ENCODE measurements at regions not wholly inside any gene's neighbourhood (a gene's known extent, or its start where the extent isn't known, plus 50 kb on each side); places are given as distances from the start of the nearest gene placed in this dataset.

DNA sequence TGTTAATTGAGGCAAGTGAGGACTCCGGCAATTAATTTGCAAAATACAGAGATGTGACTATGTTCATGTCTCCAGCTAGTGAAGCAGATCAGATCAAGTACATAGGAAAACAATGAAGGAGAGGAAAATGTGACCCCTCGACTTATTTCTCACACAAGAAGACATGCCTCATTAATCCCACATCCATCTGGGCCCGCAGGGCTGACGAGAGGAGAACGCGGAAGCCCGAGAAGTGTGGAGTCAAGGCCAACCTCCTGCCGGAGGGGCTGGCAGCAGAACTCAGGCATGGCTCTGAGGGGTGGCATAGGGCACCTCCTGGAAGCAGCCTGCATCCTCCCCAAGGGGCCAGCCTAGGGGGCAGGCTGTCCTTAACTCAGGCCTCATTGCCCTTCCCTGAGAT, 54.4 kb downstream of the ZNF503 start:
- DNase-seq = no peak

GRCh38 chr10:75345738-75346137, 55.8 kb downstream of the ZNF503 start:
- DNase-seq = no peak

DNA sequence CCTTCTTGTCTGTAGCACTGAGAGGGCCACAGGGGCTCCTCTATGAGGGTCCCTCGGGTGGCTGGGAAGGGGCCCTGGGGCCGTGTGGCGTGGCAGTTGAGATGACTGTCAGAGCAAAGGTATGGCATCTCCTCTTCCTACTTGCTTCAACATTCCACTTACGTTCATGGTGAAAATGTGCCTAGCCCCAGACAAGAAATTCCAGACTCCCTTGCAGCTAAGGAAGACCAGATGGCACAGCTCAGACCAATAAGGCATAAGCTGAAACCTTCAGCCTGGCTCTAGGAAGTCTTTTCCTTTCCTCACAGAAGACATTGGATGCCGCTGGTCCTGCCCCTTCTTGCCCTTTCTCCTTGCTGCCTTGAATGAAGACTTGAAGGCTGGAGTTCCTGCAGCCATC, 57.4 kb downstream of the ZNF503 start:
- DNase-seq = no peak

DNA sequence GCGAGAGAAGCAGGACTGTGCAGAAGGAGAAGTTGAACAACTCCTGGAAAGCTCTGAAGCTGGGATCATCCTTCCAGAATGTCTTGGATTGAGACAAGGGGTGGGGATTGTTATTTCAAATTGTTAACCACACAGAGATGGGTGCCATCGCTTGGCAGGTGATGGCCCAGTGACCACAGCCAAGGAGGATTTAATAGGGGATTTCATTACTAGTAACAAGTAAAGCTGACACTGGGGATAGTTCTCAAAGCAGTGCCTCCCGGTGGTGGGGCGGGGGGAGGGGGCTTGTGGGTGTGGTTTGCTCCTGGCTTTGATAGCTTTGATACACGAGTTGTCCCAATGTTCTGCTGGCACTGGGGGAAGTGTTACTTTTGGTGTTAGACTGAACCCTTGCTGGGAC, 59.2 kb downstream of the ZNF503 start:
- no peak for DNase-seq

DNA sequence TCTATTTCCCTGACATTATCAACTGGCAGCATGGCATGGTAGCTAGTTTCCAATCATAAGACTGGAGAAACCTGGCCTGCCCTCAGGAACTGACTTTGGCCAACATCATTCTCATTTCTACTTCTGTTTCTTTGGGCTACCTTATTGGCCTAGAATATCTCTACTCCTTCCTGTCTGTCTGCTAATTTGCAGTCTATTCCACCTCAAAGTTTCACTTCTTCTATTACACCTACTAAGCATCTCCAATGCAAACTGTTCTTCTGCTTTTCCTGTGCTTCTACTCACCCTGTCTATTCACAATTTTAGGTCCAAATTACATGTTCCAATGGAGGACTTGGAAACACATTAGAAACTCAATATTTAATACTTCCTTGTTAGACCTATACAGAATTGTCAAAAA, 65.6 kb downstream of the ZNF503 start:
- no peak for DNase-seq

DNA sequence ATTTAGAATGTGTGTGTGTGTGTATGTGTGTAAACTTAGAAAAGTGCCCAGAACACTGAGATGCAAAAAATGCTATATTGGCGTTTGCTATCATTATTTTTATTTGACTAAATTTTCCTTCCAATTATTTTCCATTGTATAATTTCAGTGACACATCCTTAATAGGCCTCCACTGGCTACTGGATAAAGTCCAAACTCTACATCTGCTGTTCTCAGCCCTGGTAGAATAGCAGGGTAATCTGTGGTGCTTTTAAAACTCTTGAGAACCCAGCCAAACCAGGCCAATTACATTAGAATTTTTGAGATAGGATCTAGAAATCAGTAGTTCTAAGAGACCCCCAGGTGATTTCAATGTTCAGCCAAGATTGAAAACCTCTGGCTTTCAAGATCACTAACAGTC, 66.4 kb downstream of the ZNF503 start:
- no peak for DNase-seq

- no peak for DNase-seq
These were observed 66.8 kb downstream of the ZNF503 start for GRCh38 chr10:75334720-75335119.

- no peak for DNase-seq
These were observed 69.5 kb downstream of the ZNF503 start for GRCh38 chr10:75332081-75332480.

DNA sequence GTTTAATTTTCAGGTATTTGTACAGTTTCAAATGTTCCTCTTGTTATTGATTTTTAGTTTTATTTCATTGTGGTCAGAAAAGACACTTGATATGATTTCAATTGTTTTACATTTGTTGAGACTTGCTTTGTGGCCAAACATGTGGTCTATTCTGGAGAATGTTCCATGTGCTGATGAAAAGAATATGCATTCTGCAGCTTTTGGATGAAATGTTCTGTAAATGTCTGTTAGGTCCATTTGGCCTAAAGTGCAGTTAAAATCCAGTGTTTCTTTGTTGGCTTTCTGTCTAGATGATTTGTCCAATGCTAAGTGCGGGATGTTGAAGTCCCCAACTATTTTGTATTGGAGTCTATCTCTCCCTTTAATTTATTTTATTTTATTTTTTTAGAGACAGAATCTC, 70.5 kb downstream of the ZNF503 start:
- no peak for DNase-seq

DNA sequence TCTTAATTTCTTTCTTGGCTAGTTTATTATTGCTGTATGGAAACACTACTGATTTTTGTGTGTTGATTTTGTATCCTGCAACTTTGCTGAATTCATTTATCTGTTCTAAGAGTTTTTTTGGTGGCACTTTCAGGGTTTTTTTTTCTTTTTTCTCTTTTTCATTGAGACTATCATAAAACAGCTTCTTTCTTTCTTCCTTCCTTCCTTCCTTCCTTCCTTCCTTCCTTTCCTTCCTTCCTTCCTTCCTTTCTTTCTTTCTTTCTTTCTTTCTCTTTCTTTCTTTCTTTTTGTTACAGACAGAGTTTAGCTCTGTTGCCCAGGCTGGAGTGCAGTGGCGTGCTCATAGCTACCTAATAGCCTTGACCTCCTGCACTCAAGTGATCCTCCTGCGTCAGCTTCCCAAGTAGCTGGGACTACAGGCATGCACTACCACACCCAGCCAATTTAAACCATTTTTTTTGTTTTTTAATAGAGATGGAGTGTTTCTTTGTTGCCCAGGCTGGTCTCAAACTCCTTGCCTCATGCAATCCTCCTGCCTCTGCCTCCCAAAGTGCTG, 72.3 kb downstream of the ZNF503 start:
- no peak for DNase-seq

DNA sequence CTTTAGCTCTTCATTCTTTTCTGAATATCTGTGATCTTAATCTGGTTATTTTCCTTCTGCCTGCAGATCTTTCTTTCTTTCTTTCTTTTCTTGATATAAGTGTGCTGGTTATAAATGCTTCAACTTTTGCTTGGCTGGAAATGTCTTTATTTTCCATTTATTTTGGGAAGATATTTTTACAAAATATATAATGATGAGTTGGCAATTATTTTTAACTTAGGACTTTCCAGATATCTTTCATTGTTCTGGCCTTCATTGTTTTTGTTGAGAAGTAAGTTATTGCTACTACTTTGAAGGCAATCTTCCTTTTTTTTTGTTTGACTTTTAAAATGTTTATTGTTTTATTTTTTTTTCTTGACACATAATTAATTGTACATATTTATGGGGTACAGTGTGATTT, 75.3 kb downstream of the ZNF503 start:
- no peak for DNase-seq

DNA sequence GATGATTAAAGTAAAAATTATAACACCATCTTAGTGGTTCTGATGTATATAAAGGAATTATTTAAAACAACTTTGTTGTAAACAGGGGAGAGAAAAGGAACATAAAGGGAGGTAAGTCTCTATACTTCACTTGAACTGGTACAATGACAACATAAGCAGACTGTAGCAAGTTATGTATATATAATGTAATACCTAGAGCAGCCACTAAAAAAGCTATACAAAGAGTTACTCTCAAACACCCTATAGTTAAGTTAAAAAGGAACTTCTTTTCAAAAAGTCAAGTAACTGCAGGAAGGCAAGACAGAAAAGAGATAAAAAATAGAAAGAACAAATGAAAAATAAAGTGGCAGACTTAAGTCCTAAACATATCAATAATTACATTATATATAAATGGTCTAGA, 82.3 kb downstream of the ZNF503 start:
- DNase-seq = no peak

DNA sequence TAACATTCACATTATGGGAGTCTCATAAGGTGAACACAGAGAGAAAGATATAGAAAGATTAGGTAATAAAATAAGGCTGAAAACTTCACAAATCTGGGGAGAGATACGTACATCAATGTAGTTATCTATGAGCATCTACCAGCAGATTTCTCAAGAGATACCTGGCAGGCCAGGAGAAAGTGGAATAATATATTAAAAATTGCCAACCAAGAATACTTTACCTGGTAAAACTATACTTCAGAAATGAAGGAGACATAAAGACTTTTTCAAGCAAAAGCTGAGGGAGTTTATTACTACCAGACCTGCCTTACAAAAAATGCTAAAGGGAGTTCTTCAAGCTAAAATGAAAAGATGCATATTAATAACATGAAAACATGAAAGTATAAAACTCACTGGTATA, 78.8 kb upstream of the COMTD1 start:
- DNase-seq = no peak

DNA sequence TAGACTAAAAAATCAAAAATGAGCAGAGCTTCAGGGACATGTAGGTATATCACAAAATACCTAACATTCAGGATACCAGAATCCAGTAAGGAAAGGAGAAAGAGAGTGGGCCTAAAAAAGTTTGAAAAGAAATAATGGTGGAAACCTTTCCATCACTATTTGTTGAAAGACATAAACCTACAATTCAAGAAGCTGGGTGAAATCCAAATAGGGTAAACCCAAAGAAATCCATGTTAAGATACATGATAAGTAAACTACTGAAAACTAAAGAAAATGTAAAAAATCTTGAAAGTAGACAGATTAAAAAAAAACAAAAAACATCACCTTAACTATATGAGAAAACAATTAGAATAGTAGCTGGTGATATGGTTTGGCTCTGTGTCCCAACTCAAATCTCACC, 76.7 kb upstream of the COMTD1 start:
- no peak for DNase-seq

GRCh38 chr10:75305675-75306074, 69.9 kb upstream of the COMTD1 start:
- DNase-seq = no peak

DNA sequence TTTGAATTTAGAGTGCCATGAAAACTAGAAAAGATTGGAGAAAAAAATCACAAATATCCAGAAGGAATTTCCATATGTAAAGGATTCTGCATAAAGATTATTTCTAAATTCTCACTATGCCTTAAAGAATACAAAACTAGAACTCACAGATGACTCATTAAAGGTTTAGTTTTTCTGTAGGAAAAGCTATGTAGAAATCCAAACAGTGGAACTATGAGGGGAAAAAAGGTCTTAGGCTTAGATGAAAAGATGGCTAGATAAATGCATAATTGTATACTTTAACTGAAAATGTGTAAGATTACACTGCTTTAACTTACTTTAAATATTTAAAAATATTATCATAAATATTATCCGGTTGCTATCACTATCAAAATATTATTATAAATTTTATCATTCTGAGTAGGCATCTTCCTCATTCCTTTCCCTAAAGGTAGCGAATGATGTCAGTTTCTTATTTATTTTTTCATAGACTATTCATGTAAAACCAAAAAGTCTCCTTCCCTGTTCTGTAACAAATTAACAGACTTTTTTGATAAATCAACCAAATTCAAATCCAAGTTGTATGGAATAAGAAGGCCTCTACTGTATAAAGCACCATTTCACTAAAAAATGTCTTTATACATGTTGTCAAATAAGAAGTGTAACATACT, 69.1 kb upstream of the COMTD1 start:
- no peak for DNase-seq

GRCh38 chr10:75304313-75304712, 68.6 kb upstream of the COMTD1 start:
- no peak for DNase-seq

GRCh38 chr10:75303045-75303777, 67.5 kb upstream of the COMTD1 start:
- no peak for DNase-seq

DNA sequence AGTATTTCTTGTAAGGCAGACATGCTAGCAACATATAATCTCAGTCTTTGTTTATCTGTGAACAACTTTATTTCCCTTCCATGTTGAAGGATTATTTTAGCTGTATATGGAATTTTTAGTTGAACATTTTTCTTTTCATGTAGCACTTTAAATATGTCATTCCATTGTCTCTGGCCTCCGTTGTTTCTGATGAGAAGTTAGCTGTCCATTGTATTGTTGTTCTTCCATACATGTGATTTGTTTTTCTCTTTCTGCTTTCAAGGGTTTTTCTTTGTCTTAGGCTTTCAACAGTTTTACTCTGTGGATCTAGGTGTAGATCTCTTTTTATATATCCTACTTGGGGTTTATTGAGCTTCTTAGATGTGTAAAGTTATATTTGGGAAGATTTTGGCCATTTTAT, 66.3 kb upstream of the COMTD1 start:
- no peak for DNase-seq

GRCh38 chr10:75297021-75297599, 61.4 kb upstream of the COMTD1 start:
- DNase-seq = no peak

GRCh38 chr10:75295868-75296441, 60.2 kb upstream of the COMTD1 start:
- DNase-seq = no peak
